GM21717 (cell line): ENCODE measurements at regions not wholly inside any gene's neighbourhood (a gene's known extent, or its start where the extent isn't known, plus 50 kb on each side); places are given as distances from the start of the nearest gene placed in this dataset.

Experiments used
- ATAC-seq: cut with Tn5 transposase; IDR thresholded peaks from one replicate; pipeline ENCODE4 v1.9.1; 2021; ENCODE audit warnings: mild to moderate bottlenecking, moderate library complexity; ENCODE audit not compliant: unreplicated experiment

DNA sequence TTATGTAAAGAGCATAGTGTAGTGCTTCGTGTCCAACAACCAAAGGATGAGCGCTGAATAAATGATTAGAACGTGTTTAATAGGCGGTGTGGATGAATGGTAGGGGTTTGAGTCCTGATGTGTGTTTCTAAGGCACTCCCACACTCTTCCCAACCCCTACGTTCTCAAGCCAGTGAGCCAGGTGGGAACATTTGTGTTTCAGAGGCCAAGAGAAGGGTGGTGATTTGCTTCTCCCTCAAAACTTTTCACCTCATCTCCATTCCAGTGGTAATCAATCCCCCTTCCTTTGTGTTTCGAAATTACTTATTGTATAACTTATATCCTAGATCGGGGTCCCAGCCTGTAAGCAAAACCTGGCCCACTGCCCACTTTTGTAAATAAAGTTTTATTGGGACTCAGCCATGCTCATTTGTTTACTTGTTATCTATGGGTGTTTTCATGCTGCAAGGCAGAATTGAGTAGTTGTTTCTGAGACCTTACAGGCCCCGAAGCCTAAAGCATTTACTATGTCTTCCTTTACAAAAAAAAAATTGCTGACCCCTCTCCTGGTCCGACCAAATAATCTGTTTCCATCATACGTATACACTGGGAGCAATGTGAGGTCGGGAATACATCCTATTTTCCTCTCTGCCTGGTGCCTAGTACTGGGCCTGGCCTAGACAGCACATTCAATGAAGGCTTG, 150.8 kb upstream of the MYCN start:
- no peak for ATAC-seq

DNA sequence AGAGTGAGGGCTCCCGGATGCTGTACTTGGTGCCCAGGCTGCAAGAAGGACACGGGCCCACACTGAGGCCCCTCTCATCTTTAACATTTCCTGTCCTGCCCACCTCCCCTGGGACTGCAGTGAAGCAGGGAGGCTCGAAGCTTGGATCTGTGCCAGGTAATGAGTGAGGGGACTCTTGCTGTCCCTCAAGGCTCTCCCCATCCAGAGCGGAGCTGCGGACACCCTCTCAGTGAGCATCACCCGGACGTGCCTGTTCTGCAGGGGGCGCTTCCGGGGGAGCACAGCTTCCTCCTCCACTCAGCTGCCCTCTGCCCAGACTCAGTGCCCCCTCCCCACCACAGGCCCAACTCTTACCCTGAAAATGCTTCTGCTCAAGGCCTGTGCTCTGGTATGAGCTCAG, 150.0 kb upstream of the MYCN start:
- ATAC-seq, result no peak

DNA sequence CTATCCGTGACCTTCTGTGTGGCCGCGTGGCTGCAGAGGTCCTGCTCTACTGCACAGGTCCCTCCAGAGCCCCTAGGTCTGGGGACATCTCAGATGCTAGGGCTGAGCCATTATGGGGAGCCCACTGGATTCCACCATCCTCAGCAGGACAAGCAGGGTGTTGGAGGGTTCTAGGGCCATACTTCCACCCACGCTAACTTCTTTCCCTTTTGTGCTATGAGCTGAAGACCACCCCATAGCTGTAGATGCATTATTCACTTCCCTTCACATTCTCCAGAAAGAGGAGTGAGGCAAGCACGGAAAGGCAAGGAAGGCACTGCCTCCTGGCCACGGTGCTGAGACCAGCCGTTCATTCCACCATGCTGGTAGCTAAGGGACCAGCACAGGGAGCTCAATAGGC, 149.5 kb upstream of the MYCN start:
- no peak for ATAC-seq

DNA sequence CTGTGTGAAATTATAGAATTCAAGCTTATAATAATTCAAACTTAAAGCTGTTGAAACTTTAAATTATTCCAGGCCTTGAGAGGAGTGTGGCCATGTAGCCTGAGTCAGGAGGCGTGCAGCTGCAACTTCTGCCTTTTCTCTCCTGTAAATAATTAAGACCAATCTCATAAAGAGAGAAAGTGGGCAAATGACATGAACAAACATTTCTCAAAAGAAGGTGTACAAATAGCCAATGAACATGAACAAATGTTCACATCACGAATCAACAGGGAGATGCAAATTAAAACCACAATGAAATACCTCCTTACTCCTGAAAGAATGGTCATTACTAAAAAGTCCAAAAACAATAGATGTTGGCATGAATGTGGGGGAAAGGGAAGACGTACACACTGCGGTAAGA, 149.1 kb upstream of the MYCN start:
- ATAC-seq, result no peak

DNA sequence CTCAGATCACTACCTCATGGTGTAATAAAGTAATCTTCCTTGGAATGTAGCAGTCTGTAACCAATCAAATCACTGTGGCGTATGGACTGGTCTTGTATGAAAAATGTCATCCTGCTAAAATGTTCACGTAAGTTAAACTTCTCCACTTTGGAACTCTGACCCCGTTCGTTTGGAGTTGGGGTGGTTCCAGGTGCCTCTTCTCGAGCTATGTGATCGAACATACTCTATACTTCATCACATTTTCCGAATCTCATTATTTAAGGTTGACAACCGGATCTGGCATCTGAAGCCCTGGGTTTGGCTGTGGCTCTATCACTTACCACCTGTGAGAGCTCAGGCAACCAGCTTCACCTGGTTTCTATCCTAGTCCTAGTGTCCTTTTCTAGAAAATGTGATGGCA, 148.0 kb upstream of the MYCN start:
- no peak for ATAC-seq

DNA sequence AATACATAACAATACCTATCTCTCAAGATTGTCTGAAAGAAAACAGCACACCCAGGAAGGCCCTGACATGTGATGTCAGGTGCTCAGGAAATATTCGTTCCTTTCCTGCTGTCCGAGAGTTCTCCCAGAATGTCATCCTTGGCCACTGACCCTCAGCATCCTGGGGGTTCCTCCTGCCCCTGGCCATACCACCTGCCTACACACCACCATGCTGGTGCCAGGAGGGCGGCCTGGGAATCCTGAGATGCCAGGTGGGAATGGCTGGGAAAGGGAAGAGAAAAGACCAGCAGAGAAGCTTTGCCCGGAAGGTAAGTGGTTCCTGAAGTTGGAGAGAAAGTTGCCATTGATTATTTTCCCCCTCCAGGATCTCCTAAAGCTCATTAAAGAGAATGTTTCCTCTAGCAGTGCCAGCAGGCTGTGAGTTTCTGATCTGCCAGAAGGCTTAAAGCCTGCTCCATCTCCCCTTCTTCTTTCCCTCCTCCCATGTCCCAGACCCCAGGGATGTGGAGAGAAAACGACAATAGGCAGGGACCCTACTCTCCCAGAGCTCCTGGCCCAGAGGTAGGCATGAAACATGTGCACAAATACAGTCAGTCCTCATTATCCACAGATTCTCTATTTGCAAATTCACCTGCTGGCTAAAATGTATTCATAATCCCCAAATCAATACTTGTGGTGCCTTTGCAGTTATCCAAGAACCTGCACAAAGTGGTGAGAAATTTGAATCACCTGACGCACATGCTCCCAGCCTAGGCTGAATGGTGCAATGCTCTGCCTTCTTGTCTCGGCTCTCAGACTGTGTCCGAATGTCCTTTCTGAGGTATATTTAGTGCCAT, 147.1 kb upstream of the MYCN start:
- no peak for ATAC-seq

DNA sequence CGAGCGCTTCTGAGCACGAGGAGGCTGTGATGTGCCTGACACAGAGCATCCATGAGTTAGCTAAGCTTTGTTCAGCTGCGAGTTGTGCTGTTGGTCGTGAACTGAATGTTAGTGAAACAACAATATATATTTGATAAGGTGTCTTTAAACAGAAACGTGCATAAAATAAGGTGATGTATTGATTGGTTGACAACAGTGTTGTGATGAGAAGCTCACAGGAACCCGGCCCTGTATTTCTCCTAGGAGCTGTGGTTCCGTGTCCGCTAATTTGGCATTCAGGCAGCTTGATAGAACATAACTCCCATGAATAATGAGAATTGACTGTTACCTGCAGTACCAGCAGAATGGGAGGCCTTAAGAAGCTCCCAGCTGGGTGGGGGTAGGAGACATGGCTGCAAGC, 146.4 kb upstream of the MYCN start:
- ATAC-seq, result no peak

DNA sequence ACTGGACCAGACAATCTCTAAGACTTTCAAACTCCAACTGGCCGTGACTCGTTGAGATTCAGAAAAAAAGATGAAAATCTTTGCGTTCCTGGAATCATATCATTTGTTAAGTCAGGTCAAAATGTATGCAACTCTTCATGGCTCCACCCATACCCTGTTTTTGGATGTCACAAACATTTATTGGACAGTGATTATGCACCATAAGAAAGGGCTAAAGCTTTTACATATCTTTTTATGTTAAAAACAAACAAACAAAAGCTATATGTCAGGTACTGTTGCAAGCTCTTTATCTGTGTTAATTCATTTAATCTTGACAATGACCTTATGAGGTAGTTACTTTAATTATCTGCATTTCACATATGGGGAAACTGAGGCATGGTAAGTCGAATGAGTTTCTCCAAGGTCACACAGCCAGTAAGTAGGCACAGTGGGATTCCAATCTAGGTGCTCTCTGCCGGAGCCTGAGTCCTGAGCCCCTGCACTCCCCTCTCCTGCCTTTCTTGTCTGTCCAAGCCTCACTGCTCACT, 145.7 kb upstream of the MYCN start:
- no peak for ATAC-seq

DNA sequence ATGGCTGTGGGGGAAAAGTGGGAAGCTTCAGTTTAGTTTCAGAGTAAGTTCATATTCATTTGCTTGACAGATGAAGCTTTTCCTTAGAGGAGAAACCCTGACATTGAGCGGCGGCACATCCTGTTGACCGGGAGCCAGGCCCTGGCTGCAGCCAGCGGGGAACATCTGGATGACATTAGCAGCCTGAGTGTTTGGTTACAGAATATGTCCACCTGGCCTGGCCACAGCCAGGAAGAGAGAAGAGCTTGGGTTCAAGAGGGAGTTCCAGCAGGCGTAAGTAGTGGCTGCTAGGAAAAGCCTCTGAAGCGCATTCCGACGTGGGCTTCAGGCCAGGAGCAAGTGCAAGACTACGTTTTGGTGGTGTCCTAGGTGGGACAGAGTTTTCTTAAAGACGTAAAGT, 144.9 kb upstream of the MYCN start:
- ATAC-seq, result no peak

DNA sequence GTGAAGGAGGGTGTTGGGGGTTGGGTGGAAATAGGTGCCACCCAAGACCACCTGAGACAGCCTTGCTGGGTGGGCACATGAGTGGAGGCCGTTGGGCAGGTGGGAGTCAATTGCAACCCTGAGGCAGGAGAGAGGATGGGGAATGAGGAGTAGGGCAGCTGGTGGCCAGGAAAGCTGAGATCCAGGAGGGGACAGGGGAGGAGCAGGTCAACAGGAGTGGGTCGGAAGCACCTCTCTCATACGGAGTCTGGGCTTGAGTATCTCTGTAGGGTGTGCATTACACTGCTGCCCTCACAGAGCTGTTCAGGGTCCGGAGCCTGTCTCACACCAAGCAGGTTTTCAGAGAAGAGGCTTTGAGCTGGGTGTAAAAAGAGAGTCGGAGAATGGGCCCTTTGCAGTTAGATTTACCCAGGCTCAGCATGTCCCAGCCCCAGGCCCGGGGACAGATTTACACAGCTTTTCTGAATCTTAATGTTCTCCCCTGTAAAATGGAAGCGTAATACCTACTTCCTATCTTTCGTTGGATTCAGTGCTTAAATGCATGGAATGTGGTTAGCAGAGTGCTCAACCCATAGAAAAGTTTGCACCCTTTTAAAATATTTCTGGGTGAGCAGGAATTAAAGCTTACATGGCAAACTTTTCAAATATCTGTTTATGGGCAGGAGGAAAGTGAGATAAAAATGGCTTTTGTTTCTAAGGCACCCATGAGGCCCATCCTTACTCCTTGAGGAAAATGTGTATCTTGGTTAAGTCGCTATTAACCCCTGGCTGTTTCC, 144.0 kb upstream of the MYCN start:
- ATAC-seq, result no peak

DNA sequence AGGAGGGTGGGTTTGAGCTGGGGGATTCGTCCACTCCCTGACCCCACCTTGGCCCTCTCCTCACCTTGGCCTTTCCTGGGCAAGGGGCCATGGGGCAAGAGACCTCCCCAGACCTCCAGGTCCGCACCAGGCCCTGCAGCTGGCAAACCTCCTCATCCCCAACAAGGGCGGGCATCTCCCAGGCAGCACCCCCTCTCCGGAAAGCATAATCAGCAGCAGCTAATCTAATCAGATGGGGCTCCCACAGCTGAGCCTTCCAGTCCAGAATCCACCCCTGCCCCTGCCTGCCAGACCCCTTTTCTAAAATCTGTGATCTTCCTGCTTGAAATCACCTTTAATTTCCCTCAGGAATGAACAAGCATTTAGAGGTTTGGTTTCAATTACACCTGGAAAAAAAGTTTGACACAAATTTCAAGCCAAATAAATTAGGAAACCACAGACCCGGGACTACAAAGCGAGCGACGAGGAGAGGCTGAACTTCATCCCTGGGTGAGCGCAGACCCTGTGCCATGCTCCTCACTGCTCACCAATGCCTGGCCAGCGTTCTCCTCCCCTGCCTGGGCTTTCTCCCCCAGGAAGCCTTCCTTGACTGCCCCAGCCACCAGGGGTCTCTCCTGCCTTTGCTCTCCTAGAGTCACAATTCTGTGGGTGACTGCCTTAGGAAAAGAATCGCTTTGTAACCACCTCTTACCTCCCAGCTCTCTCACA, 143.0 kb upstream of the MYCN start:
- no peak for ATAC-seq

DNA sequence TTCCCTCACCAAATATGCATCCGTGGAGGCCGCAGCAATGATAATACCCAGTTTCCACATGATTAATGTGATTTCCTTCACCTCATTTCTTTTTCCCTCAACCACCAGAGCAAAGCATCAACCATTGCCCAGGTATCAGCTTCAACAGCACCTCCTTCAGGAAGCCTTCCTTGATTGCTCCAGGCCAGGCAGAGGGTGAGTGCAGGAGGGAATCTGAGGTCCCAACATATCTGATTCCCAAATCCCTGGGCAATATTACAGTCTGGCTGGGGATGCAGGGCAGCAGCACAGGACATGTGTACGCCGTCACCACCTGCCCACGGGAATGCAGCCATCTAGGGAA, 142.4 kb upstream of the MYCN start:
- ATAC-seq, result no peak

DNA sequence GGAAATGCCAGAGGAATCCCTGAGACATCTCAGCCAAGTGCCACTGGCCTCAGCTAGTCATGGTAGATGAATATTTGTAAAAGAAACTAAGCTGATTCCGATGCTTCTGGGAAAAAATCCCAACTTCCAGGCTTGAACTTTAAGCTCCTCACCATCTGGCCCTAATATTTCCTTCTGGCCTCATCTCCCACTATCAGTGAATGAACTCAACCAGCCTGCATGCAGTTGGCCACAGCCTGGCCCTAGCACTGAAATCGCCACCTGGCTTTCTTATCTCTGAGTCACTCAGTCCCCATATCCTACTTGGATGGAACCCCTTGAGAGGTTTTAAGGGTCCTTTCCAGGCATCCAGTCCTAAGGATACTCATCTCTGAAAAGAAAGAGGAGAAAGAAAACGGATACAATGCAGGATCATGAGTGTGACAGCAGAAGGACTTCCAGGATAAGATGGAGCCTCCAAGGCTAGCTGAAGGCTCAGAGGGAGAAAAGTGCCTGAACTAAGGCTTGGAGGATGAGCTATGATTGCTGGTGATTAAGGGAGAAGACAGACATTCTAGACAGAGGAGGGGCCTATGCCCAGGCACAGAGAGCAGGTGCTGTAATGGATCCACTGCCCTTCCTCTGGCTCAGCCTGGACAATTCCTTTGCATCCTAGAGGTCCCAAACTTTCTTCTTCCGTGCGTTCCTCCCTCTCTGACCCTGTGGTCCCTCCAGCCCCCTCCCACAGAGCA, 141.5 kb upstream of the MYCN start:
- ATAC-seq, result no peak

DNA sequence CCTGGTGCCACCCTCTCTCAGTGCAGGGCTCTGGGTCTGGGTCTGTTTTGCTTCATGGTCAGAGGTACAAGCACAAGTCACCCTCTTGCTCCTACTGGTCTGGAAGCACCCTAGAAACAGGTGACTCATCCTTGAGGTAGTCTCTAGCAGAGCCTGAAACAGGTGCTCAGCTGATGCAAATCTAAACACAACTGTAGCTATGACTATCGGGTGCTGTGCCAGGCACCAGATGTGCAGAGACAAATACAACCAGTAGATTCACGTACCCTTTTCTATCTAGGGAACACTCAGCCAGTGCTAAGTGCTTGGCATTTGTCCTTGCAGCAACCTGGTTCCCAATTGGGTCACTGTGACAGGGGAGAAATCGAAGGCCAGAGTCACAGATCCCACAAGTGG, 140.9 kb upstream of the MYCN start:
- ATAC-seq, result peak; percentile 75

DNA sequence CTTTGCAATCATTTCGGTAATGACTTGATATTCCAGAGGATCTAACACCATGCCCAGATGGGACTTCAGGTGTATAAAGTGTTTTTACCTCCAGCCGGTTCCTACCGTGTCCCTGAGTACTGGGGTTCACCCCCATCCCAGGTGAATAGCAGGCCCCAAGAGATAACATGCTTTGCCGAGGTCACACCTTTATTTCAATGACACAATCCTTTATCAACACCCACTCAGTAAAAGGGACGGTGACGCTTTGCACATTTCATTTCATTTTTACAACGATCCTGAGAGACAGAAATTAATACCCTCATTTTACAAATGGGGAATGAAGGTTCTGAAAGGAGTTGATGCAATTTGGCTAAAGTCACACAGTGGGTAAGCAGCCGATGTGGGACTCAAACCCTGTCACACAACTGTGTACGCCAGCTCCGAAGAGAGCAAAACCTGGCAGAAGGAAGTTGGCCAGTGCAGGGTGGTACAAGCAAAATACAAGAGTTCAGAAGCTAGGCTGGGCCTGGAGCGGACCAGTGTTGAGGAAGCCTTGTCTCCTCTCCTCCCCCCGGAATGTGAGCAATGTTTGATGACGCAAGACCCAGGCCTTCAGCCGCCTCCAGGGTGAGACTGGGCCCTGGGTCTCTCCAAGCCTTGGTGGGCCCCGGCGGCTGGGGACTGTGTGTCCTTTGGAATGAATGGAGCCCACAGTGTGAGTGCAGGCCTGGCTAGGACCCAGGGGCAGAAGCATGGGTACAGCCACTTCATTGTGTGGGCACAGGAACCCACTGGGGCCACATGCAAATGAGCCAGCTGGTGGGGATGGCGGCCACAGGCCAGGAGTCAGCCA, 139.6 kb upstream of the MYCN start:
- no peak for ATAC-seq

DNA sequence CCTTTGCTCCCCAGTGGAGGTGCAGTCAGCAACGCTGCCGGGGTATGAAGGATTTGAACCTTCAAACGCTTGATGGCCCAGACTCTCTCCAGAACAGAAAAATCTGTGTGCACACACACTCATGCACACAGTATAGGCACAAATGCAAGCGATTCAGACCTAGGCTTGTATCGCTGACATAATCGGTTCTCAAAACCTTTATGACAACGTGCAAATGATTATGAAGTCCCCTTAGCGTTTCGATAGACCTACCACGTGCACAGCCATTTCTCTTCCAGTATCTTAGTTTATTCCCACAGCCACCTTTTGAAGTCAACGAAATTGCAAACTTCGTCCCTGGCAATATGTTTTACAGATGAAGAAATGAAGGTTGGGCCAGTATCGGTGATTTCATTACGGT, 138.9 kb upstream of the MYCN start:
- no peak for ATAC-seq

DNA sequence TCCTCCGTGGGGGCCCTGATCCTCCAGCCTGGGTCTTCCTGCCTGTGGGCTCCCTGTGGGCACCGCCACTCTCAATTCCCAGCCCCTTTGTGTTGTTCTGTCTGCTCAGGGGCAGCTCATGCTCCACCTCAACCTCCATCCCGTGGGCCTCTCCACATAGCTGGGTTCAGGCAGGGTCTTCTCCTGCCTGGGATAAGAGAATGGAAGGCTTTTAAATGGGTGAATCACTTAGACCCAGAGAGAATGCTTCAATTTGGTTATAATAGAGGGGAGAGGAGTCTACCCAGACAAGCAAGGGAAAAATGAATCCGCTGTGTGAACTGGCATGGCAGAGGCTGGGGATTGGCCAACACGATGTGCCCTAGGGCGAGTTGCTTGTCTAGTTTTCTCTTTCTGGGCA, 138.4 kb upstream of the MYCN start:
- no peak for ATAC-seq

DNA sequence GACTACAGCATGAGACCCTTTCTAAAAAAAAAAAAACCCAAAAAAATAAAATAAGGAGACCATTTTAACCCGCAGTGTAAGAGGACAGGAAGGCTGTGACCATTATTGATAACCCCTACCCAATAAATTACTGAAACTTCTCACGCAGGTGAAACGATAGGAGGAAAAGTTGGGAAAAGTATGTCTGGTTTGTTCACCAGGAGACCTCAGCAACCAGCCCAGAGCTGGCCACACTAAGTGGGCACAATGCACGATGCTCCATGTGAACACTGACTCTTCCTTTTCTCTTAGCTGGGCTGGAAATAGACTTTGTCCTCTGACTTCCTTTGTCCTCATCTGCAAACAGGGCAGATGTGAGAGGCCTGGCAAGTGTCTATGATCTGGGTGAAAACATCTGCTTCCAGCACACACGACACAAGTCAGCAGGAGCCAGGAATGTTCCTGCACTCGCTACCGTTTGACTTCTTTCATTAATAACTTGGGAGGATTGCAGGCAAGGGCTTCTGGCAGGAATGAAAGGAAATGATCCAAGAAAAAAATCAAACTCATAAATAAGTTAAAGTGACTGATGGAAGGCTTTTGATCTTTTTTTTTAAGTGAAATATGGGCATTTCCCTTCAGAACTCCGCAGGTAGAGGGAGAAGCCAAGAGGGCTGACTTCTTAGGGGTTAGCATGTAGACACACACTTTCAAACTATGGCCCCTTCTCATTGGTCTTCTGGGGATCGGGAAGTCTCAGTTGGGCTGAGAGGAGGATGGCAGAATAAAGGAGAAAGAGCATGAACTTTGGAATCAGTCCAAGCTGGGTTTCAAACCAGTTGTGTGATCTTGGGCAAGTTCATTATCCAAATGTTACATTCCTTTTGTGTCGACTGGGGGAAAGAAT, 137.4 kb upstream of the MYCN start:
- ATAC-seq, result no peak
